Activated CD8-positive, alpha-beta T cell treated with anti-CD3 and anti-CD28 coated beads, Interleukin-2, amount 10 ng/mL, durations not matched to agents 7 days and 5 days (primary cell): ENCODE measurements at regions not wholly inside any gene's neighbourhood (a gene's known extent, or its start where the extent isn't known, plus 50 kb on each side); places are given as distances from the start of the nearest gene placed in this dataset.
"Not testable (repeated sequence)": the region's sequence is repeated elsewhere in the genome, so short reads cannot be mapped to it uniquely, and the experiment has no call there.

Experiments used
- ATAC-seq: fragments of 150-1000 bp; cut with Tn5 transposase; one replicate; pipeline ENCODE4 v1.10.0; 2021; ENCODE audit warnings: moderate library complexity
- CTCF ChIA-PET: fragments of 350-600 bp; sonication (Branson Sonifier 250); formaldehyde crosslinking; loops from one replicate; lab custom pipeline; 2021; ENCODE audit warnings: antibody characterized with exemption; lab: Charles Lee
- POLR2A ChIA-PET: fragments of 350-600 bp; sonication (Branson Sonifier 250); formaldehyde crosslinking; loops from one replicate; lab custom pipeline; 2021; ENCODE audit warnings: antibody characterized with exemption; lab: Charles Lee
- DNase-seq: peaks from one replicate; pipeline ENCODE4 v3.0.0-alpha.2; 2020
- H3K27ac Mint-ChIP-seq: one replicate; pipeline ENCODE4 v1.8.0; 2021; ENCODE audit warnings: mild to moderate bottlenecking, mixed read lengths
- H3K27me3 Mint-ChIP-seq: one replicate; pipeline ENCODE4 v1.8.0; 2021; ENCODE audit warnings: low read depth, mixed read lengths
- H3K36me3 Mint-ChIP-seq: one replicate; pipeline ENCODE4 v1.8.0; 2021; ENCODE audit warnings: low read depth, mixed read lengths
- H3K4me1 Mint-ChIP-seq: one replicate; pipeline ENCODE4 v1.8.0; 2021; ENCODE audit warnings: low read depth, mixed read lengths
- H3K4me3 Mint-ChIP-seq: one replicate; pipeline ENCODE4 v1.8.0; 2021; ENCODE audit warnings: mild to moderate bottlenecking, mixed read lengths
- H3K9me3 Mint-ChIP-seq: one replicate; pipeline ENCODE4 v1.8.0; 2022; ENCODE audit warnings: mixed read lengths; ENCODE audit not compliant: insufficient read depth

- CTCF ChIA-PET, ATAC-seq, H3K9me3 Mint-ChIP-seq, H3K27ac Mint-ChIP-seq, POLR2A ChIA-PET, H3K4me3 Mint-ChIP-seq, H3K27me3 Mint-ChIP-seq, DNase-seq, H3K4me1 Mint-ChIP-seq, H3K36me3 Mint-ChIP-seq: not testable (repeated sequence)
These were observed 53.3 kb upstream of the PPIAL4F start for GRCh38 chr1:144539191-144539960.
